ENCODE measurements at regions not wholly inside any gene's neighbourhood (a gene's known extent, or its start where the extent isn't known, plus 50 kb on each side); places are given as distances from the start of the nearest gene placed in this dataset.

DNA sequence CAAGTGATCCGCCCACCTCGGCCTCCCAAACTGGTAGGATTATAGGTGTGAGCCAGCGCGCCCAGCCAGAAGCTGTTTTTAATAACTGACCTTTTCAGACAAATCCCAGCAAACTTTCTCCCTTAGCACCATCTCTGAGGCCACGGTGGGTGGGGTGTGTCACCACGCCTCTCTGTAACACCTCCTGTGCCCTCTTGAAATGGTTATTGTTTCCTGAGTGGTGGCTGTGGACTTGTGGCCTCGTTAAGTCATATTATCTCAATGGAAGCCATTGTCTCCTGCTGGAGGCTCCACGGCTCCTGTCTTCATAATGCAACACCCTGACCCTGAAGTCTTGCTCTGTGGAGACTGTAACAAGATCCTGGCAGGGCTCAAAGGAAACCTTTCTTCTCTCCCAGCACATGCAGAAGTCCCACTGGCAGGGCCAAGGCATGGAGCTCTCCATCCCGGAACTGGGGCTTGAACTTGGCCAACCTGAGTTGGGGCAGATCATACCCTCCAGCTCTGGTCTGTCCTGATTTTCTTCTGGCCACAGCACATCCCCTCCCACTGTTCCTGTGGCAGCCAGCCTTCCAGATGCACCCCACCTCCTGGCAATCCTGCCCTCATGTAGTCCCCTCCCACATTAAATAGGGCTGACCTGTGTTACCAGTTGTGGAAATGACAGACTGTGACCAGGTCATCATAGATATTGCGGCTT lies 81.1 kb downstream of the SNX5 start:
- intact Hi-C loops (cut with micrococcal nuclease) = no loop called here
- no peak overlapping the region for H3K4me3 Mint-ChIP-seq
- Histone ChIP-seq H3K27ac (ENCODE audit: low read length) (no peak overlapping the region), H3K4me1 (ENCODE audit: control insufficient read depth, insufficient read depth, low read length) (peaks cover 14% of the 10 kb centered on the region), H3K4me3 (ENCODE audit: low read length) (no peak overlapping the region), H3K36me3 (ENCODE audit: control insufficient read depth, insufficient read depth, low read length) (no peaks in the 10 kb centered on the region), H3K27me3 (ENCODE audit: control insufficient read depth, insufficient read depth, low read length) (no peaks in the 10 kb centered on the region), H3K9me3 (ENCODE audit: control insufficient read depth, insufficient read depth, low read length) (peaks cover 9% of the 10 kb centered on the region)
- DNase-seq (no peak), ATAC-seq (no peak)
- H3K27ac Mint-ChIP-seq = no peak overlapping the region
- TF ChIP-seq CTCF (IDR thresholded peaks at IDR 0.05) = no peak
- no peaks in the 10 kb centered on the region for H3K9me3 Mint-ChIP-seq
- H3K36me3 Mint-ChIP-seq = no peaks in the 10 kb centered on the region
- 71% methylated on average over 10 of the region's 10 CpGs for WGBS (ENCODE audit: insufficient coverage)
- peaks cover 6 to 25% of the 10 kb centered on the region in 2 donors for H3K27me3 Mint-ChIP-seq (ENCODE audit: low read depth in 2 of 2)
- peaks cover 8 to 14% of the 10 kb centered on the region in 2 donors for H3K4me1 Mint-ChIP-seq

GRCh38 chr20:17885544-17885943 lies 83.0 kb downstream of the SNX5 start:
- Histone ChIP-seq H3K4me1 (ENCODE audit: control insufficient read depth, insufficient read depth, low read length) (peaks cover 14% of the 10 kb centered on the region), H3K36me3 (ENCODE audit: control insufficient read depth, insufficient read depth, low read length) (no peaks in the 10 kb centered on the region), H3K4me3 (ENCODE audit: low read length) (no peak overlapping the region), H3K27me3 (ENCODE audit: control insufficient read depth, insufficient read depth, low read length) (no peaks in the 10 kb centered on the region), H3K27ac (ENCODE audit: low read length) (no peak overlapping the region), H3K9me3 (ENCODE audit: control insufficient read depth, insufficient read depth, low read length) (peaks cover 9% of the 10 kb centered on the region)
- Mint-ChIP-seq H3K4me1 (peaks cover 8 to 14% of the 10 kb centered on the region in 2 donors), H3K4me3 (no peak overlapping the region), H3K36me3 (no peaks in the 10 kb centered on the region), H3K27ac (no peak overlapping the region), H3K27me3 (ENCODE audit: low read depth in 2 of 2) (peaks cover 6 to 14% of the 10 kb centered on the region in 2 donors), H3K9me3 (no peaks in the 10 kb centered on the region)
- TF ChIP-seq CTCF (IDR thresholded peaks at IDR 0.05) = no peak
- WGBS (ENCODE audit: insufficient coverage) = 29% methylated on average over 4 of the region's 4 CpGs
- ATAC-seq (no peak), DNase-seq (no peak)
- intact Hi-C loops (cut with micrococcal nuclease) = no loop called here

DNA sequence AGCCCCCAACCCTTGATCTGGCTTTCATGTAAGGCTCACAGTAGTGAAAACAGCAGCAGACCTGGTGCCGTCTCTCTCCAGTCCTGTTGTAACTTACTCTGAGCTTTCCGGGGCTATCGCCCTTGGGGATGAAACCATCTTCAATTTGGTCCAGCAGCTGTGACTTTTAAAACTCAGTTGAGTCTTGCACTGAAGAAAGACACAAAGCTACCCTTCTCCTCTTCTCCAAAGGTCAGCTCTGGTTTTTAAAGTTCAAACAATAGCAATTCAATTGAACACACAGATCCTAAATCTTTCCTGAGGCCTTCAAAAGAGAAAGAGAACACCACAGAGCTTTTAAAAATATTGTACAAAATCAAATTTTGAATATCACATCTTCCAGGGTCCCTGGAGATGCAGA lies 83.5 kb downstream of the SNX5 start:
- Histone ChIP-seq H3K27me3 (ENCODE audit: control insufficient read depth, insufficient read depth, low read length) (no peaks in the 10 kb centered on the region), H3K9me3 (ENCODE audit: control insufficient read depth, insufficient read depth, low read length) (peaks cover 5% of the 10 kb centered on the region), H3K27ac (ENCODE audit: low read length) (no peak overlapping the region), H3K4me1 (ENCODE audit: control insufficient read depth, insufficient read depth, low read length) (peaks cover 14% of the 10 kb centered on the region), H3K4me3 (ENCODE audit: low read length) (no peak overlapping the region), H3K36me3 (ENCODE audit: control insufficient read depth, insufficient read depth, low read length) (no peaks in the 10 kb centered on the region)
- Mint-ChIP-seq H3K27me3 (ENCODE audit: low read depth in 2 of 2) (peaks cover 6 to 10% of the 10 kb centered on the region in 2 donors), H3K9me3 (no peaks in the 10 kb centered on the region), H3K27ac (no peak overlapping the region), H3K36me3 (no peaks in the 10 kb centered on the region), H3K4me3 (no peak overlapping the region), H3K4me1 (peaks cover 8 to 14% of the 10 kb centered on the region in 2 donors)
- 74% methylated on average over 3 of the region's 3 CpGs for WGBS (ENCODE audit: insufficient coverage)
- no peak for TF ChIP-seq CTCF (IDR thresholded peaks at IDR 0.05)
- ATAC-seq = no peak
- DNase-seq = no peak
- intact Hi-C loops (cut with micrococcal nuclease) = no loop called here
